PC-9 (cell line): ENCODE measurements at regions not wholly inside any gene's neighbourhood (a gene's known extent, or its start where the extent isn't known, plus 50 kb on each side); places are given as distances from the start of the nearest gene placed in this dataset.

ENCODE experiments used
- BruUV-seq: library from RNA; stranded (reverse); fragments of 400-500 nt; replicated peaks from 2 replicates; lab custom pipeline; 2021; lab: Mats Ljungman, UMichigan
- CTCF ChIA-PET: fragments of 300-600 bp; sonication (Branson Sonifier 250); formaldehyde crosslinking; loops from one replicate; lab custom pipeline; 2022; ENCODE audit warnings: antibody characterized with exemption; lab: Charles Lee
- POLR2A ChIA-PET: fragments of 300-600 bp; sonication (Branson Sonifier 250); formaldehyde crosslinking; loops from one replicate; lab custom pipeline; 2022; ENCODE audit warnings: antibody characterized with exemption; ENCODE audit not compliant: unreplicated experiment; lab: Charles Lee
- DNase-seq, 2 experiments: peaks; one replicate each; pipeline versions ENCODE4 v3.0.0 to v3.0.0-alpha.2; 2015 to 2022; ENCODE audit warnings: mixed read lengths in 1 of 2
- H2AFZ ChIP-seq: fragments of 200-600 bp; sonication (generic); 2 replicates; pipeline ENCODE4 v1.8.1; 2017; ENCODE audit warnings: antibody characterized with exemption
- H3F3A ChIP-seq: fragments of 200-600 bp; sonication (generic); 2 replicates; pipeline ENCODE4 v1.8.1; 2017; ENCODE audit warnings: antibody characterized with exemption, mild to moderate bottlenecking, low read depth; ENCODE audit not compliant: insufficient read depth
- H3K27ac ChIP-seq: fragments of 200-600 bp; sonication (generic); 2 replicates; pipeline ENCODE4 v1.6.1; 2016; ENCODE audit warnings: mixed run types
- H3K27me3 ChIP-seq: fragments of 200-600 bp; sonication (generic); 2 replicates; pipeline ENCODE4 v1.6.1; 2016; ENCODE audit warnings: low read depth, mixed run types; ENCODE audit not compliant: insufficient read depth
- H3K36me3 ChIP-seq: fragments of 200-600 bp; sonication (generic); 2 replicates; pipeline ENCODE4 v1.6.1; 2016; ENCODE audit warnings: low read depth, mixed run types
- H3K4me1 ChIP-seq: fragments of 200-600 bp; sonication (generic); replicated peaks from 2 replicates; pipeline ENCODE4 v1.6.1; 2016; ENCODE audit warnings: mixed run types; ENCODE audit not compliant: insufficient read depth
- H3K4me2 ChIP-seq: fragments of 200-600 bp; sonication (generic); 2 replicates; pipeline ENCODE4 v1.6.1; 2017; ENCODE audit warnings: mixed run types
- H3K4me3 ChIP-seq: fragments of 200-600 bp; sonication (generic); 2 replicates; pipeline ENCODE4 v1.6.1; 2016; ENCODE audit warnings: mixed run types
- H3K79me2 ChIP-seq: fragments of 200-600 bp; sonication (generic); 2 replicates; pipeline ENCODE4 v1.6.1; 2017; ENCODE audit warnings: low read depth, mixed run types
- H3K9me2 ChIP-seq: fragments of 200-600 bp; sonication (generic); 2 replicates; pipeline ENCODE4 v1.8.1; 2017; ENCODE audit warnings: mild to moderate bottlenecking; ENCODE audit not compliant: insufficient read depth
- H3K9me3 ChIP-seq: fragments of 200-600 bp; sonication (generic); 2 replicates; pipeline ENCODE4 v1.8.1; 2016; ENCODE audit warnings: low read depth; ENCODE audit not compliant: insufficient read depth
- H4K20me1 ChIP-seq: fragments of 200-600 bp; sonication (generic); 2 replicates; pipeline ENCODE4 v1.8.1; 2017; ENCODE audit not compliant: insufficient read depth
- CTCF ChIP-seq: fragments of 200-600 bp; sonication (generic); conservative IDR thresholded peaks from 2 replicates; pipeline ENCODE4 v1.6.1; 2017; ENCODE audit warnings: mixed run types, antibody characterized with exemption, mild to moderate bottlenecking, moderate library complexity
- EZH2 ChIP-seq: fragments of 200-600 bp; sonication (generic); IDR thresholded peaks from 2 replicates; pipeline ENCODE4 v1.8.0; 2017; ENCODE audit warnings: antibody characterized with exemption, low read depth
- intact Hi-C: fragments of 100-400 bp; cut with micrococcal nuclease; formaldehyde crosslinking; loops from one replicate; pipeline ENCODE4 v1.10.0; 2022; ENCODE audit not compliant: unreplicated experiment

GRCh38 chrX:148376342-148376741, 124.1 kb upstream of the AFF2 start:
- H3K4me3 ChIP-seq, result no peak overlapping the region
- TF ChIP-seq CTCF, result no peak
- TF ChIP-seq EZH2, result no peak
- intact Hi-C loops, result no loop called here
- no peaks in the 10 kb centered on the region for H3K79me2 ChIP-seq
- no peaks in the 10 kb centered on the region for H4K20me1 ChIP-seq
- H2AFZ ChIP-seq, result no peak overlapping the region
- no peaks in the 10 kb centered on the region for H3F3A ChIP-seq
- H3K4me1 ChIP-seq, result no peaks in the 10 kb centered on the region
- CTCF ChIA-PET, result no interaction called here
- BruUV-seq, result no TSS peak
- H3K27me3 ChIP-seq, result no peaks in the 10 kb centered on the region
- DNase-seq, result no peak
- H3K36me3 ChIP-seq, result no peaks in the 10 kb centered on the region
- H3K9me2 ChIP-seq, result no peaks in the 10 kb centered on the region
- H3K9me3 ChIP-seq, result no peaks in the 10 kb centered on the region; the same call in 1 of the 2 replicates
- POLR2A ChIA-PET, result no interaction called here
- no peak overlapping the region for H3K4me2 ChIP-seq
- no peak overlapping the region for H3K27ac ChIP-seq

- no peaks in the 10 kb centered on the region for H3K79me2 ChIP-seq
- no peaks in the 10 kb centered on the region; the same call in 1 of the 2 replicates for H3K9me3 ChIP-seq
- no peaks in the 10 kb centered on the region for H3K9me2 ChIP-seq
- intact Hi-C loops, result no loop called here
- DNase-seq, result no peak
- no peaks in the 10 kb centered on the region for H3K27me3 ChIP-seq
- H3K36me3 ChIP-seq, result no peaks in the 10 kb centered on the region
- ChIA-PET CTCF (no interaction called here), POLR2A (no interaction called here)
- no peak overlapping the region for H3K27ac ChIP-seq
- no peak overlapping the region for H2AFZ ChIP-seq
- H4K20me1 ChIP-seq, result no peaks in the 10 kb centered on the region
- no peak overlapping the region for H3K4me2 ChIP-seq
- TF ChIP-seq EZH2, result no peak
- TF ChIP-seq CTCF, result no peak
- no peaks in the 10 kb centered on the region for H3K4me1 ChIP-seq
- no peak overlapping the region for H3K4me3 ChIP-seq
- no TSS peak for BruUV-seq
- no peaks in the 10 kb centered on the region for H3F3A ChIP-seq
Observed at GRCh38 chrX:148380107-148380506, 120.3 kb upstream of the AFF2 start.

- CTCF ChIA-PET, result no interaction called here
- no peaks in the 10 kb centered on the region for H3K79me2 ChIP-seq
- no peak overlapping the region for H3K27ac ChIP-seq
- no peak overlapping the region for H3K4me3 ChIP-seq
- intact Hi-C loops, result no loop called here
- POLR2A ChIA-PET, result no interaction called here
- no peak overlapping the region for H2AFZ ChIP-seq
- H3K36me3 ChIP-seq, result no peaks in the 10 kb centered on the region
- no TSS peak for BruUV-seq
- TF ChIP-seq EZH2 (no peak), CTCF (no peak)
- H4K20me1 ChIP-seq, result no peaks in the 10 kb centered on the region
- H3F3A ChIP-seq, result no peaks in the 10 kb centered on the region
- H3K9me3 ChIP-seq, result no peaks in the 10 kb centered on the region; the same call in 1 of the 2 replicates
- no peaks in the 10 kb centered on the region for H3K27me3 ChIP-seq
- H3K9me2 ChIP-seq, result no peaks in the 10 kb centered on the region
- 0 out of 2 replicates have a peak overlapping the region, but pooled peaks have one; percentile 16 for H3K4me2 ChIP-seq
- DNase-seq, result no peak
- H3K4me1 ChIP-seq, result no peaks in the 10 kb centered on the region
Observed at GRCh38 chrX:148380650-148381561, 119.5 kb upstream of the AFF2 start.
